NCI-H345 (cell line): ENCODE measurements at regions not wholly inside any gene's neighbourhood (a gene's known extent, or its start where the extent isn't known, plus 50 kb on each side); places are given as distances from the start of the nearest gene placed in this dataset.
"Not testable (repeated sequence)": the region's sequence is repeated elsewhere in the genome, so short reads cannot be mapped to it uniquely, and the experiment has no call there.

Experiments
- DNase-seq: peaks from one replicate; lab custom pipeline; 2025; lab: John Stamatoyannopoulos, UW

GRCh38 chr3:165635791-165636683, 201.2 kb downstream of the BCHE start:
- DNase-seq, result no peak

- no peak for DNase-seq
Measured at GRCh38 chr3:165624761-165625160, 212.5 kb downstream of the BCHE start.

GRCh38 chr3:165622356-165622755, 214.9 kb downstream of the BCHE start:
- DNase-seq, result no peak

GRCh38 chr3:165619069-165619468, 218.2 kb downstream of the BCHE start:
- no peak for DNase-seq

GRCh38 chr3:165617134-165617533, 220.1 kb downstream of the BCHE start:
- no peak for DNase-seq

GRCh38 chr3:165614337-165614736, 222.9 kb downstream of the BCHE start:
- no peak for DNase-seq

GRCh38 chr3:165613014-165613413, 224.2 kb downstream of the BCHE start:
- DNase-seq, result no peak

GRCh38 chr3:165607221-165607620, 230.0 kb downstream of the BCHE start:
- DNase-seq, result no peak

- no peak for DNase-seq
Measured at GRCh38 chr3:165603196-165603595, 234.0 kb downstream of the BCHE start.

GRCh38 chr3:165572566-165572965, 264.7 kb downstream of the BCHE start:
- DNase-seq, result not testable (repeated sequence)

GRCh38 chr3:165568907-165569462, 268.2 kb downstream of the BCHE start:
- DNase-seq, result no peak

GRCh38 chr3:165555785-165556184, 281.4 kb downstream of the BCHE start:
- DNase-seq, result no peak

- no peak for DNase-seq
Measured at GRCh38 chr3:165553371-165553770, 283.9 kb downstream of the BCHE start.

GRCh38 chr3:165549665-165550064, 287.6 kb downstream of the BCHE start:
- DNase-seq, result no peak

GRCh38 chr3:165549037-165549436, 288.2 kb downstream of the BCHE start:
- DNase-seq, result no peak

GRCh38 chr3:165545059-165545458, 292.2 kb downstream of the BCHE start:
- DNase-seq, result no peak

GRCh38 chr3:165544432-165544831, 292.8 kb downstream of the BCHE start:
- DNase-seq, result no peak

GRCh38 chr3:165538166-165538565, 299.1 kb downstream of the BCHE start:
- DNase-seq, result no peak

GRCh38 chr3:165532851-165533250, 304.4 kb downstream of the BCHE start:
- peak; percentile 30 for DNase-seq

GRCh38 chr3:165529451-165529850, 307.8 kb downstream of the BCHE start:
- DNase-seq, result no peak

GRCh38 chr3:165526367-165526766, 310.9 kb downstream of the BCHE start:
- no peak for DNase-seq

GRCh38 chr3:165523801-165524200, 313.4 kb downstream of the BCHE start:
- DNase-seq, result no peak

GRCh38 chr3:165522386-165522785, 314.8 kb downstream of the BCHE start:
- DNase-seq, result no peak
